H1 (cell line): ENCODE measurements at regions not wholly inside any gene's neighbourhood (a gene's known extent, or its start where the extent isn't known, plus 50 kb on each side); places are given as distances from the start of the nearest gene placed in this dataset.

Experiments
- CTCF ChIA-PET: fragments of 300-600 bp; sonication (Branson Sonifier 250); formaldehyde crosslinking; loops from one replicate; lab custom pipeline; 2021; ENCODE audit not compliant: partially characterized antibody; lab: Charles Lee
- POLR2A ChIA-PET: fragments of 300-600 bp; sonication (Branson Sonifier 250); formaldehyde crosslinking; loops from one replicate; lab custom pipeline; 2021; ENCODE audit warnings: inconsistent platforms; ENCODE audit not compliant: partially characterized antibody; lab: Charles Lee
- DNase-seq, 2 experiments: peaks; one replicate each; pipeline versions ENCODE4 v3.0.0 to v3.0.0-alpha.2; 2010 to 2022; ENCODE audit warnings: low spot score in 2 of 2, low read depth in 1 of 2, mixed read lengths in 1 of 2
- FAIRE-seq: peaks from 2 replicates; lab custom pipeline; 2011; peaks lifted over from hg19 to GRCh38; lab: Jason Lieb, UNC
- H2AFZ ChIP-seq: 2 replicates; pipeline ENCODE4 v1.8.1; 2012; ENCODE audit warnings: low read length, inconsistent platforms
- H2AK5ac ChIP-seq: 2 replicates; pipeline ENCODE4 v1.6.1; 2013; ENCODE audit warnings: low read depth, low read length
- H2BK120ac ChIP-seq: replicated peaks from 2 replicates; pipeline ENCODE3; 2013; ENCODE audit warnings: low read depth, low read length, inconsistent platforms
- H2BK12ac ChIP-seq: 2 replicates; pipeline ENCODE4 v1.6.1; 2013; ENCODE audit warnings: low read depth, low read length
- H2BK15ac ChIP-seq: 2 replicates; pipeline ENCODE4 v1.6.1; 2013; ENCODE audit warnings: low read length
- H2BK20ac ChIP-seq: 2 replicates; pipeline ENCODE4 v1.6.1; 2013; ENCODE audit warnings: low read length
- H2BK5ac ChIP-seq: 2 replicates; pipeline ENCODE4 v1.6.1; 2013; ENCODE audit warnings: low read depth, low read length
- H3K14ac ChIP-seq: 2 replicates; pipeline ENCODE4 v1.6.1; 2013; ENCODE audit warnings: inconsistent platforms; ENCODE audit not compliant: insufficient read length
- H3K18ac ChIP-seq: 2 replicates; pipeline ENCODE4 v1.6.1; 2013; ENCODE audit warnings: low read length; ENCODE audit errors: extremely low read depth
- H3K23ac ChIP-seq: 2 replicates; pipeline ENCODE4 v1.6.1; 2013; ENCODE audit warnings: inconsistent platforms; ENCODE audit not compliant: insufficient read length
- H3K23me2 ChIP-seq: 2 replicates; pipeline ENCODE4 v1.6.1; 2013; ENCODE audit warnings: low read depth, low read length
- H3K27ac ChIP-seq: 2 replicates; pipeline ENCODE4 v1.6.1; 2011; ENCODE audit warnings: low read depth, low read length, inconsistent platforms
- H3K27me3 ChIP-seq, 4 experiments: replicated peaks in 1 of 4; 1 replicate in 1 of 4; 2 replicates in 3 of 4; pipeline versions ENCODE4 v1.6.1 to v1.8.1; 2011 to 2013; ENCODE audit warnings: low read length in 3 of 4, mild to moderate bottlenecking in 3 of 4, inconsistent platforms in 2 of 4, mixed read lengths in 2 of 4, moderate library complexity in 1 of 4; ENCODE audit not compliant: control insufficient read depth in 3 of 4, insufficient read depth in 3 of 4; ENCODE audit errors: extremely low read depth in 1 of 4
- H3K36me3 ChIP-seq, 4 experiments: 2 replicates each; pipeline versions ENCODE4 v1.6.1 to v1.8.1; 2011 to 2013; ENCODE audit warnings: mild to moderate bottlenecking in 4 of 4, low read length in 3 of 4, moderate library complexity in 2 of 4, control low read depth in 1 of 4, inconsistent platforms in 1 of 4; ENCODE audit not compliant: insufficient read depth in 4 of 4, control insufficient read depth in 2 of 4
- H3K4ac ChIP-seq: replicated peaks from 2 replicates; pipeline ENCODE3; 2013; ENCODE audit warnings: low read length, low read depth, mixed read lengths, inconsistent platforms; ENCODE audit not compliant: insufficient read length
- H3K4me1 ChIP-seq, 4 experiments: replicated peaks in 1 of 4; 1 replicate in 1 of 4; 2 replicates in 3 of 4; pipeline versions ENCODE4 v1.6.1 to v1.8.1; 2011 to 2013; ENCODE audit warnings: low read length in 3 of 4, inconsistent platforms in 2 of 4, mixed read lengths in 1 of 4; ENCODE audit not compliant: insufficient read depth in 4 of 4, control insufficient read depth in 3 of 4
- H3K4me2 ChIP-seq, 2 experiments: 2 replicates each; pipeline versions ENCODE4 v1.6.1 to v1.8.1; 2011 to 2013; ENCODE audit warnings: low read depth in 2 of 2, low read length in 2 of 2, control low read depth in 1 of 2, inconsistent platforms in 1 of 2, mild to moderate bottlenecking in 1 of 2; ENCODE audit not compliant: insufficient read depth in 1 of 2
- H3K4me3 ChIP-seq, 4 experiments: fragments of 200-600, 300-600 bp in 1 of 4; sonication (generic), shearing (Covaris generic), sonication (Bioruptor Twin) in 1 of 4; 2 replicates each; pipeline versions ENCODE4 v1.5.1 to v1.8.1; 2011 to 2016; ENCODE audit warnings: low read length in 4 of 4, low read depth in 3 of 4, control low read depth in 2 of 4, inconsistent platforms in 2 of 4, mild to moderate bottlenecking in 2 of 4, mixed read lengths in 1 of 4, moderate library complexity in 1 of 4; ENCODE audit not compliant: insufficient read depth in 2 of 4; ENCODE audit errors: extremely low read depth in 1 of 4
- H3K56ac ChIP-seq: replicated peaks from 2 replicates; pipeline ENCODE3; 2013; ENCODE audit warnings: low read depth, mild to moderate bottlenecking, mixed read lengths, low read length, inconsistent platforms; ENCODE audit not compliant: insufficient read length
- H3K79me1 ChIP-seq: 2 replicates; pipeline ENCODE4 v1.6.1; 2013; ENCODE audit warnings: low read depth, low read length, control low read depth
- H3K79me2 ChIP-seq, 2 experiments: 2 replicates each; pipeline versions ENCODE4 v1.6.1 to v1.8.1; 2012 to 2013; ENCODE audit warnings: low read length in 2 of 2, mild to moderate bottlenecking in 2 of 2, inconsistent platforms in 1 of 2; ENCODE audit not compliant: insufficient read depth in 2 of 2, control insufficient read depth in 1 of 2
- H3K9ac ChIP-seq, 4 experiments: replicated peaks in 1 of 4; 1 replicate in 1 of 4; 2 replicates in 3 of 4; pipeline versions ENCODE4 v1.6.1 to v1.8.1; 2011 to 2013; ENCODE audit warnings: low read depth in 3 of 4, low read length in 3 of 4, control low read depth in 2 of 4, mild to moderate bottlenecking in 2 of 4, moderate library complexity in 2 of 4, inconsistent platforms in 1 of 4; ENCODE audit errors: extremely low read depth in 1 of 4
- H3K9me3 ChIP-seq, 2 experiments: 2 replicates each; pipeline versions ENCODE4 v1.6.1 to v1.8.1; 2012 to 2013; ENCODE audit warnings: mild to moderate bottlenecking in 2 of 2, moderate library complexity in 2 of 2, control low read depth in 1 of 2, inconsistent platforms in 1 of 2, low read depth in 1 of 2, low read length in 1 of 2, mixed read lengths in 1 of 2; ENCODE audit not compliant: insufficient read depth in 2 of 2
- H4K20me1 ChIP-seq, 2 experiments: replicated peaks in 1 of 2; 2 replicates each; pipeline versions ENCODE3 to v1.8.1; 2011 to 2013; ENCODE audit warnings: inconsistent platforms in 2 of 2, low read length in 2 of 2, mild to moderate bottlenecking in 1 of 2; ENCODE audit not compliant: insufficient read depth in 2 of 2, control insufficient read depth in 1 of 2
- H4K5ac ChIP-seq: 2 replicates; pipeline ENCODE4 v1.6.1; 2013; ENCODE audit warnings: low read length, low read depth, mixed read lengths, inconsistent platforms; ENCODE audit not compliant: insufficient read length
- H4K8ac ChIP-seq: 2 replicates; pipeline ENCODE4 v1.8.0; 2013; ENCODE audit warnings: mild to moderate bottlenecking, moderate library complexity, low read length, inconsistent platforms; ENCODE audit not compliant: insufficient read depth; ENCODE audit errors: extremely low read depth
- H4K91ac ChIP-seq: replicated peaks from 2 replicates; pipeline ENCODE3; 2013; ENCODE audit warnings: low read length, mixed read lengths, inconsistent platforms; ENCODE audit not compliant: insufficient read length
- CHD1 ChIP-seq: IDR thresholded peaks from 2 replicates; pipeline ENCODE4 v1.6.1; 2012; ENCODE audit warnings: low read depth, low read length, improper control_type of control experiment
- EGR1 ChIP-seq: IDR thresholded peaks from 2 replicates; pipeline ENCODE4 v1.6.1; 2011; ENCODE audit warnings: low read depth, low read length, borderline replicate concordance
- MAX ChIP-seq: IDR thresholded peaks from 2 replicates; pipeline ENCODE4 v1.6.1; 2012; ENCODE audit warnings: inconsistent platforms
- RNF2 ChIP-seq: fragments of 200-900, 300-1000 bp; sonication (generic); IDR thresholded peaks from 2 replicates; pipeline ENCODE4 v1.7.1; 2016; ENCODE audit warnings: borderline replicate concordance, low read depth, mild to moderate bottlenecking, antibody characterized with exemption, low read length; ENCODE audit not compliant: poor library complexity, severe bottlenecking; ENCODE audit errors: missing control alignments
- WGBS, 2 experiments: shearing (Covaris generic) in 1 of 2; methylation state at CpG; one replicate each; pipeline versions ENCODE4 v1.1.6 to v1.1.7; 2013 to 2015; ENCODE audit warnings: low lambda C conversion rate in 2 of 2, mixed read lengths in 2 of 2, inconsistent platforms in 1 of 2, low coverage in 1 of 2, missing lambda C conversion rate in 1 of 2; ENCODE audit not compliant: insufficient replicate concordance in 2 of 2, insufficient coverage in 1 of 2, insufficient read length in 1 of 2; ENCODE audit errors: extremely low coverage in 1 of 2, missing lambda C conversion rate in 1 of 2; 5-methylcytosine and 5-hydroxymethylcytosine counted together
- TF ChIP-seq, protein P1 (sequence below), 3 experiments: IDR thresholded peaks; 1 replicate in 2 of 3; 2 replicates in 1 of 3; pipeline versions ENCODE4 v1.5.1 to v1.6.1; 2011; ENCODE audit warnings: low read length in 3 of 3, mild to moderate bottlenecking in 3 of 3, inconsistent platforms in 2 of 3, low read depth in 1 of 3, moderate library complexity in 1 of 3; ENCODE audit not compliant: insufficient read depth in 1 of 3; ENCODE audit errors: control extremely low read depth in 1 of 3

DNA sequence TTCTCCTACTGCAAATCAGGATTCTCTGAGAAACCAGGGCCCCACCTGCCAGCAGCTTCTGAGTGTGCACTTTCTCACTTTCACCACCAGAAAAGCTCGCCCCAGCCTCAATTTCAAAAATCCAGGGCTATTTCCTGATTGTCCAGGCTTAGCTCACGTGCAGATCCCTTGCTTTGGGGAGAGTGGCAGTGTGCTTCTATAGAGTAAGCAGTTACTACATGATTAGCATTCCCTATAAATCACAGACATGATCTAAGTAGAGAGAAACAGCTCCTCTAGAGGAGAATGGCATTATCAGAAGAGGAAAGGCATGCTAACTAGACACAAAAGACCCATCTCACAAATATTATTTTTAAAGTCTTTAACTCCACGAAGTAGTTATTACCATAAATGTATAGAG, 456.0 kb upstream of the PKN2 start:
- no peak overlapping the region for H2BK5ac ChIP-seq
- no peaks in the 10 kb centered on the region for H3K27me3 ChIP-seq
- H2BK12ac ChIP-seq, result no peak overlapping the region
- no peak overlapping the region for H3K9ac ChIP-seq
- no peaks in the 10 kb centered on the region for H4K20me1 ChIP-seq
- no peak overlapping the region for H4K91ac ChIP-seq
- H2BK20ac ChIP-seq, result no peak overlapping the region
- no peaks in the 10 kb centered on the region for H3K9me3 ChIP-seq
- no peak overlapping the region for H3K23ac ChIP-seq
- no peak overlapping the region for H4K8ac ChIP-seq
- no peak for FAIRE-seq
- H2AK5ac ChIP-seq, result no peak overlapping the region
- no peaks in the 10 kb centered on the region for H3K79me2 ChIP-seq
- no peak overlapping the region for H2BK120ac ChIP-seq
- H3K18ac ChIP-seq, result no peak overlapping the region
- POLR2A ChIA-PET, result no interaction called here
- H3K4me2 ChIP-seq, result no peak overlapping the region
- no peak overlapping the region for H3K4ac ChIP-seq
- H3K23me2 ChIP-seq, result no peaks in the 10 kb centered on the region
- no peak overlapping the region for H2AFZ ChIP-seq
- H3K4me3 ChIP-seq, result no peak overlapping the region
- WGBS, 2 experiments, result 80% methylated on average over 3 of the region's 3 CpGs; no CpG with 5 or more reads in 1 of the 2 experiments
- H3K14ac ChIP-seq, result no peak overlapping the region
- H3K4me1 ChIP-seq, result no peaks in the 10 kb centered on the region
- H3K27ac ChIP-seq, result no peak overlapping the region
- TF ChIP-seq RNF2 (no peak), EGR1 (no peak), MAX (no peak), CHD1 (no peak)
- TF ChIP-seq, protein P1, sequence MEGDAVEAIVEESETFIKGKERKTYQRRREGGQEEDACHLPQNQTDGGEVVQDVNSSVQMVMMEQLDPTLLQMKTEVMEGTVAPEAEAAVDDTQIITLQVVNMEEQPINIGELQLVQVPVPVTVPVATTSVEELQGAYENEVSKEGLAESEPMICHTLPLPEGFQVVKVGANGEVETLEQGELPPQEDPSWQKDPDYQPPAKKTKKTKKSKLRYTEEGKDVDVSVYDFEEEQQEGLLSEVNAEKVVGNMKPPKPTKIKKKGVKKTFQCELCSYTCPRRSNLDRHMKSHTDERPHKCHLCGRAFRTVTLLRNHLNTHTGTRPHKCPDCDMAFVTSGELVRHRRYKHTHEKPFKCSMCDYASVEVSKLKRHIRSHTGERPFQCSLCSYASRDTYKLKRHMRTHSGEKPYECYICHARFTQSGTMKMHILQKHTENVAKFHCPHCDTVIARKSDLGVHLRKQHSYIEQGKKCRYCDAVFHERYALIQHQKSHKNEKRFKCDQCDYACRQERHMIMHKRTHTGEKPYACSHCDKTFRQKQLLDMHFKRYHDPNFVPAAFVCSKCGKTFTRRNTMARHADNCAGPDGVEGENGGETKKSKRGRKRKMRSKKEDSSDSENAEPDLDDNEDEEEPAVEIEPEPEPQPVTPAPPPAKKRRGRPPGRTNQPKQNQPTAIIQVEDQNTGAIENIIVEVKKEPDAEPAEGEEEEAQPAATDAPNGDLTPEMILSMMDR (IDR thresholded peaks at IDR 0.05; ENCODE audit: control extremely low read depth in 1 of 3, insufficient read depth in 1 of 3, low read depth in 1 of 3, low read length in 3 of 3), result peak in 2 of 3 experiments; percentile 4 to 12; a peak in 2 of 4 replicates
- H4K5ac ChIP-seq, result no peak overlapping the region
- no peak overlapping the region for H3K56ac ChIP-seq
- CTCF ChIA-PET, result interaction anchor here (0.6 to 2.6 kb wide), 14 partner anchors 9 to 128 kb away, joined by 3 to 6 read pairs (median 4); no protein-coding TSS in a partner anchor
- no peaks in the 10 kb centered on the region for H3K36me3 ChIP-seq
- no peaks in the 10 kb centered on the region for H3K79me1 ChIP-seq
- no peak for DNase-seq
- no peak overlapping the region for H2BK15ac ChIP-seq
